DND-41 (cell line): ENCODE measurements at regions not wholly inside any gene's neighbourhood (a gene's known extent, or its start where the extent isn't known, plus 50 kb on each side); places are given as distances from the start of the nearest gene placed in this dataset.

Source experiments
- EZH2 ChIP-seq: IDR thresholded peaks from 3 replicates; pipeline ENCODE4 v1.6.1; 2012; ENCODE audit warnings: borderline replicate concordance, low read depth, mild to moderate bottlenecking, moderate library complexity, low read length, inconsistent platforms; ENCODE audit not compliant: severe bottlenecking
- TF ChIP-seq, protein P1 (sequence below): IDR thresholded peaks from 2 replicates; pipeline ENCODE4 v1.5.1; 2012; ENCODE audit warnings: borderline replicate concordance, low read length, moderate library complexity, mild to moderate bottlenecking; ENCODE audit not compliant: poor library complexity, severe bottlenecking; ENCODE audit errors: extremely low read depth

DNA sequence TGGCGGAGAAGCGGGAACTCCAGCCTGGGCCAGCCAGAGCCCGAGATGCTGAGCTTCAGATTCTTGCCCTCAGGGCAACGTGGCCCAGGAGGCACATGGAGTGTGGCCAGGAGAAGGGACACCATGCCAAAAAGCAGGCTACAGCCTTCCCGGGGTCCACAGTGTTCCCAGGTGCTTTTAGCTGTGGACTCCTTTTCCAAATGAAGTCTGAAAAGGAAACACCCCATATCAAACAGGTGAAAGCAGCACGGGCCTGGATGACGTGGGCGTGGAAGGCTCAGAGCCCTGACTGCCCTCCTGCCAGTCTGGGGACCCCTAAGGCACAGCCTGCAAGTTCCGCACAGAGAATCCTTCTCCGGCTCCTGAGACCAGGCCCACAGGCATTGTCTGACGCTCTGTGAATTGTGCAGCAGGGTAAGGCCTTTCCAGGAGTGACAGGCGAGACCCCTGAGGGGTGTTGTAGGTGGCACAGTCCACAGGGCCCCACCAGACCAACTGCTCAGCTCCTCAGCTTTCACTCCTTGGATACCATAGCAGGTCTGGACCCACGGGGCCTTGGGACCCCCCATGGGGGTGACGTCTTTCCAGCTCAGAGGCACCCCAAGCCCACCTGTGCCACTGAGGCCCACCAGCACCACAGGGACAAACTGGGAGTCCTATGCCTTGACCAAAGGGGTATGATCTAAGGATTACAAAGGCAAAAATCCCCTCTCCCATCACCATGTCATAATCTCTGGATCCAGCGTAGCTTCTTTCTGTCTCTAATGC is 69.6 kb upstream of the RAB6C start:
- TF ChIP-seq, protein P1, sequence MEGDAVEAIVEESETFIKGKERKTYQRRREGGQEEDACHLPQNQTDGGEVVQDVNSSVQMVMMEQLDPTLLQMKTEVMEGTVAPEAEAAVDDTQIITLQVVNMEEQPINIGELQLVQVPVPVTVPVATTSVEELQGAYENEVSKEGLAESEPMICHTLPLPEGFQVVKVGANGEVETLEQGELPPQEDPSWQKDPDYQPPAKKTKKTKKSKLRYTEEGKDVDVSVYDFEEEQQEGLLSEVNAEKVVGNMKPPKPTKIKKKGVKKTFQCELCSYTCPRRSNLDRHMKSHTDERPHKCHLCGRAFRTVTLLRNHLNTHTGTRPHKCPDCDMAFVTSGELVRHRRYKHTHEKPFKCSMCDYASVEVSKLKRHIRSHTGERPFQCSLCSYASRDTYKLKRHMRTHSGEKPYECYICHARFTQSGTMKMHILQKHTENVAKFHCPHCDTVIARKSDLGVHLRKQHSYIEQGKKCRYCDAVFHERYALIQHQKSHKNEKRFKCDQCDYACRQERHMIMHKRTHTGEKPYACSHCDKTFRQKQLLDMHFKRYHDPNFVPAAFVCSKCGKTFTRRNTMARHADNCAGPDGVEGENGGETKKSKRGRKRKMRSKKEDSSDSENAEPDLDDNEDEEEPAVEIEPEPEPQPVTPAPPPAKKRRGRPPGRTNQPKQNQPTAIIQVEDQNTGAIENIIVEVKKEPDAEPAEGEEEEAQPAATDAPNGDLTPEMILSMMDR, result no peak
- no peak for TF ChIP-seq EZH2
